Thoracic aorta (tissue), 2 donors: ENCODE measurements at regions not wholly inside any gene's neighbourhood (a gene's known extent, or its start where the extent isn't known, plus 50 kb on each side); places are given as distances from the start of the nearest gene placed in this dataset.

Source experiments
- ATAC-seq: fragments of 150-250 bp; one replicate; pipeline ENCODE4 v1.8.0; 2017; ENCODE audit warnings: low read depth; ENCODE audit not compliant: insufficient number of reproducible peaks, low FRiP score
- DNase-seq: peaks from one replicate; pipeline ENCODE4 v3.0.0-alpha.2; 2020; ENCODE audit warnings: low spot score
- H3K27ac ChIP-seq, 2 donors: fragments of 200-600 bp; sonication (generic); 1 replicate in 1 of 2; 2 replicates in 1 of 2; pipeline ENCODE4 v1.5.1; 2016; ENCODE audit warnings: mild to moderate bottlenecking in 2 of 2, moderate library complexity in 2 of 2
- H3K27me3 ChIP-seq: fragments of 200-600 bp; sonication (generic); replicated peaks from 2 replicates; pipeline ENCODE4 v1.6.0; 2016; ENCODE audit warnings: mild to moderate bottlenecking; ENCODE audit not compliant: insufficient read depth
- H3K36me3 ChIP-seq: fragments of 200-600 bp; sonication (generic); one replicate; pipeline ENCODE4 v1.5.1; 2016
- H3K4me1 ChIP-seq, 2 donors: fragments of 200-600 bp; sonication (generic); 1 replicate in 1 of 2; 2 replicates in 1 of 2; pipeline versions ENCODE4 v1.5.1 to v1.6.0; 2016; ENCODE audit warnings: low read depth in 2 of 2, mild to moderate bottlenecking in 1 of 2; ENCODE audit not compliant: control insufficient read depth in 1 of 2
- H3K4me3 ChIP-seq: fragments of 200-600 bp; sonication (generic); 2 replicates; pipeline ENCODE4 v1.5.1; 2016; ENCODE audit warnings: mild to moderate bottlenecking
- H3K9me3 ChIP-seq: fragments of 200-600 bp; sonication (generic); 2 replicates; pipeline ENCODE4 v1.5.1; 2016
- TF ChIP-seq, protein P1 (sequence below): fragments of 200-600 bp; sonication (generic); IDR thresholded peaks from one replicate; pipeline ENCODE4 v1.5.1; 2019; ENCODE audit warnings: antibody characterized with exemption

DNA sequence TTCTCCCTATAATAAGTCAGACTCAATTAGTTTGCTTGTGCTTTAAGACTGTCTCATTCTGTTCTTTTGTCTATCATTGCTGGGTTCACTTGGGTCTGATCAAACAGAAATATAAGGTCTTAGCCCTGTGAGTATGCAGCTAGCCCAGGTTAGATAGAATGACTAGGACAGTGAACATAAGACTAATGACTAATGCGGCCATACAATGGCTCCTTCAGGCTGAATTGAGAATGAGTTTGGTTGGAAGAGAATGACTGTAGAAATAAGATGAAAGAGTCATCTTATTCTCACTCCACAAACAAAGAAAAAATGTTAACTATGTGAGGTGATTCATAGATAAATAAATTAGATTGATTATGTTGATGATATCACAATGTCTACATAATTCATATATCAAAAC is 50.1 kb upstream of the OBI1 start:
- no peak for DNase-seq
- Histone ChIP-seq H3K36me3 (no peaks in the 10 kb centered on the region), H3K4me1 (no peaks in the 10 kb centered on the region), H3K4me3 (no peak overlapping the region), H3K9me3 (no peaks in the 10 kb centered on the region), H3K27ac (no peak overlapping the region), H3K27me3 (no peaks in the 10 kb centered on the region)
- ATAC-seq, result no peak
- TF ChIP-seq, protein P1, sequence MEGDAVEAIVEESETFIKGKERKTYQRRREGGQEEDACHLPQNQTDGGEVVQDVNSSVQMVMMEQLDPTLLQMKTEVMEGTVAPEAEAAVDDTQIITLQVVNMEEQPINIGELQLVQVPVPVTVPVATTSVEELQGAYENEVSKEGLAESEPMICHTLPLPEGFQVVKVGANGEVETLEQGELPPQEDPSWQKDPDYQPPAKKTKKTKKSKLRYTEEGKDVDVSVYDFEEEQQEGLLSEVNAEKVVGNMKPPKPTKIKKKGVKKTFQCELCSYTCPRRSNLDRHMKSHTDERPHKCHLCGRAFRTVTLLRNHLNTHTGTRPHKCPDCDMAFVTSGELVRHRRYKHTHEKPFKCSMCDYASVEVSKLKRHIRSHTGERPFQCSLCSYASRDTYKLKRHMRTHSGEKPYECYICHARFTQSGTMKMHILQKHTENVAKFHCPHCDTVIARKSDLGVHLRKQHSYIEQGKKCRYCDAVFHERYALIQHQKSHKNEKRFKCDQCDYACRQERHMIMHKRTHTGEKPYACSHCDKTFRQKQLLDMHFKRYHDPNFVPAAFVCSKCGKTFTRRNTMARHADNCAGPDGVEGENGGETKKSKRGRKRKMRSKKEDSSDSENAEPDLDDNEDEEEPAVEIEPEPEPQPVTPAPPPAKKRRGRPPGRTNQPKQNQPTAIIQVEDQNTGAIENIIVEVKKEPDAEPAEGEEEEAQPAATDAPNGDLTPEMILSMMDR, result no peak
